WTC11 (cell line): ENCODE measurements at regions not wholly inside any gene's neighbourhood (a gene's known extent, or its start where the extent isn't known, plus 50 kb on each side); places are given as distances from the start of the nearest gene placed in this dataset.

ENCODE experiments used
- ATAC-seq: fragments of 200-7000 bp; cut with Tn5 transposase; 2 replicates; pipeline ENCODE4 v1.10.0; 2021; ENCODE audit warnings: mild to moderate bottlenecking, moderate library complexity
- CTCF ChIA-PET: fragments of 300-600 bp; sonication (Branson Sonifier 250); formaldehyde crosslinking; loops from one replicate; lab custom pipeline; 2021; ENCODE audit warnings: antibody characterized with exemption; lab: Charles Lee
- POLR2A ChIA-PET: fragments of 350-600 bp; sonication (Branson Sonifier 250); formaldehyde crosslinking; loops from one replicate; lab custom pipeline; 2021; ENCODE audit warnings: antibody characterized with exemption; lab: Charles Lee
- DNase-seq: peaks from one replicate; pipeline ENCODE4 v3.0.0; 2021; ENCODE audit warnings: low spot score
- H3K27ac Mint-ChIP-seq: 2 replicates; pipeline ENCODE4 v1.8.0; 2021; ENCODE audit warnings: mixed read lengths
- H3K27me3 Mint-ChIP-seq: 2 replicates; pipeline ENCODE4 v1.8.0; 2021; ENCODE audit warnings: low read depth, mild to moderate bottlenecking, moderate library complexity, mixed read lengths
- H3K36me3 Mint-ChIP-seq: 2 replicates; pipeline ENCODE4 v1.8.0; 2021; ENCODE audit warnings: mixed read lengths
- H3K4me1 Mint-ChIP-seq: 2 replicates; pipeline ENCODE4 v1.8.0; 2022; ENCODE audit warnings: mixed read lengths
- H3K4me3 Mint-ChIP-seq: 2 replicates; pipeline ENCODE4 v1.8.0; 2021; ENCODE audit warnings: mild to moderate bottlenecking, moderate library complexity, mixed read lengths
- H3K9me3 Mint-ChIP-seq: 2 replicates; pipeline ENCODE4 v1.8.0; 2021; ENCODE audit warnings: mixed read lengths
- CREM ChIP-seq: sonication (generic); formaldehyde crosslinking; IDR thresholded peaks from 2 replicates; pipeline ENCODE4 v1.8.1; 2022; ENCODE audit warnings: mild to moderate bottlenecking, missing genetic modification reagents, moderate library complexity
- FOXK1 ChIP-seq: sonication (generic); formaldehyde crosslinking; IDR thresholded peaks from 2 replicates; pipeline ENCODE4 v1.8.0; 2022; ENCODE audit warnings: mild to moderate bottlenecking, moderate library complexity, missing genetic modification reagents
- FOXP1 ChIP-seq: sonication (generic); formaldehyde crosslinking; IDR thresholded peaks from 2 replicates; pipeline ENCODE4 v1.8.0; 2022; ENCODE audit warnings: missing genetic modification reagents, mild to moderate bottlenecking, moderate library complexity, borderline replicate concordance
- GTF2I ChIP-seq: fragments of 250-450 bp; sonication (Bioruptor Pico); conservative IDR thresholded peaks from 2 replicates; pipeline ENCODE4 v1.4.0; 2021; ENCODE audit warnings: mild to moderate bottlenecking
- KAT7 ChIP-seq: sonication (generic); formaldehyde crosslinking; IDR thresholded peaks from 2 replicates; pipeline ENCODE4 v1.8.1; 2023; ENCODE audit warnings: missing genetic modification reagents, mild to moderate bottlenecking, borderline replicate concordance
- NFYB ChIP-seq: sonication (generic); formaldehyde crosslinking; conservative IDR thresholded peaks from 2 replicates; pipeline ENCODE4 v1.8.0; 2022; ENCODE audit warnings: low read depth, missing genetic modification reagents
- PRDM15 ChIP-seq: sonication (generic); formaldehyde crosslinking; IDR thresholded peaks from 2 replicates; pipeline ENCODE4 v1.8.0; 2022; ENCODE audit warnings: missing genetic modification reagents
- STAT6 ChIP-seq: sonication (generic); formaldehyde crosslinking; conservative IDR thresholded peaks from 2 replicates; pipeline ENCODE4 v1.8.1; 2023; ENCODE audit warnings: mild to moderate bottlenecking, low read depth, missing genetic modification reagents, moderate library complexity
- TP53 ChIP-seq: sonication (generic); formaldehyde crosslinking; IDR thresholded peaks from 2 replicates; pipeline ENCODE4 v1.8.1; 2023; ENCODE audit warnings: mild to moderate bottlenecking, missing genetic modification reagents
- ZNF416 ChIP-seq: fragments of 250-450 bp; sonication (Bioruptor Pico); IDR thresholded peaks from 2 replicates; pipeline ENCODE4 v1.9.0; 2021; ENCODE audit warnings: mild to moderate bottlenecking, inconsistent platforms
- TF ChIP-seq, protein P1 (sequence below): fragments of 250-450 bp; sonication (Bioruptor Pico); IDR thresholded peaks from 2 replicates; pipeline ENCODE4 v1.9.0; 2021; ENCODE audit warnings: mild to moderate bottlenecking
- TF ChIP-seq, protein P2 (sequence below): sonication (generic); formaldehyde crosslinking; conservative IDR thresholded peaks from 2 replicates; pipeline ENCODE4 v1.8.1; 2022; ENCODE audit warnings: mild to moderate bottlenecking, missing genetic modification reagents
- TF ChIP-seq, protein P3 (sequence below): fragments of 250-450 bp; sonication (Bioruptor Pico); IDR thresholded peaks from 2 replicates; pipeline ENCODE4 v2.1.2; 2022; ENCODE audit warnings: mild to moderate bottlenecking, moderate library complexity
- TF ChIP-seq, protein P4 (sequence below): sonication (generic); formaldehyde crosslinking; IDR thresholded peaks from 2 replicates; pipeline ENCODE4 v1.8.0; 2023; ENCODE audit warnings: mild to moderate bottlenecking, missing genetic modification reagents
- TF ChIP-seq, protein P5 (sequence below): sonication (generic); formaldehyde crosslinking; IDR thresholded peaks from 2 replicates; pipeline ENCODE4 v1.8.0; 2023; ENCODE audit warnings: missing genetic modification reagents, mild to moderate bottlenecking, borderline replicate concordance

DNA sequence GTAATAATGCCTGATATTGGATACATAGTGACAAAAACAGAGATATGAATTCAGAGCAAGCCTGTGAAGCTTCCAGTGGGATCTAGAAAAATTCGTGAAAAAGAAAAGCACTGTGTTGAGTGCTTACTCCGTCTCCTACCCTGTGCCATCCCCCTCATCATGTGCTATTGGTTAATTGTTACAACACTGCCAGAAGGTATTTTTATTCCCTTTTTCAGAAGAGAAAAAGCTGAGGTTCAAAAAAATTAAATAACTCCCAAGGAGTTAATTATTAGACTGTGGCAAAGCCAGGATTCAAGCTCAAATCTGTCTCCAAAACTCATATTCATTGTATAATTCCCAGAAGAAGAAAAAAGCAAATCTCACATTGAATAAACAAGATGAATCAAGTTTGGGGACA, 735.5 kb upstream of the ACVR2A start (continued):
- no peak for TF ChIP-seq STAT6 (CRISPR knock-in tag)
- TF ChIP-seq, protein P1, sequence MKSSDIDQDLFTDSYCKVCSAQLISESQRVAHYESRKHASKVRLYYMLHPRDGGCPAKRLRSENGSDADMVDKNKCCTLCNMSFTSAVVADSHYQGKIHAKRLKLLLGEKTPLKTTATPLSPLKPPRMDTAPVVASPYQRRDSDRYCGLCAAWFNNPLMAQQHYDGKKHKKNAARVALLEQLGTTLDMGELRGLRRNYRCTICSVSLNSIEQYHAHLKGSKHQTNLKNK (CRISPR knock-in tag), result no peak
- TF ChIP-seq, protein P2, sequence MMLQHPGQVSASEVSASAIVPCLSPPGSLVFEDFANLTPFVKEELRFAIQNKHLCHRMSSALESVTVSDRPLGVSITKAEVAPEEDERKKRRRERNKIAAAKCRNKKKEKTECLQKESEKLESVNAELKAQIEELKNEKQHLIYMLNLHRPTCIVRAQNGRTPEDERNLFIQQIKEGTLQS, result no peak
- no peak for TF ChIP-seq TP53 (CRISPR knock-in tag)
- no peak for TF ChIP-seq FOXP1
- no peak for TF ChIP-seq GTF2I
- TF ChIP-seq FOXK1, result no peak
- no peak for TF ChIP-seq ZNF416
- TF ChIP-seq CREM, result no peak
- no peak for TF ChIP-seq KAT7 (CRISPR knock-in tag)

DNA sequence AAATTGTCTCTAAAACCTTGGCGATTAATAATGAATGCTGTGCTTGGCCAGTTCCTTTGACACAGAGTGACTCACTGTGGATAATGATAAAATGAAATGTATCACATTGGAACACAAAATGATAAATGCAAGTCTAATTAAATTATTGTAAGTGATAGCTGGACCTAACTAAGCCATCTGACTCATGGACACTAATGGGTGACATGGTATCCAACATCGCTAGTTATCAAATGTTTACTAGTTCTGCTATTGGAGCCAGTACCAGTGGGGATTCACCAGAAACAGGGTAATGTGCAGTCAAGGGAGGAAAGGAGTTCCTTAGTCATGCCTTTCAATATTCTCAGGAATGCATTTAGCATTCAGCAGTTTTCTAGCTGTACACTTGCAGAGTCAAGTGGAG, 736.3 kb upstream of the ACVR2A start:
- Mint-ChIP-seq H3K27me3 (no peaks in the 10 kb centered on the region), H3K4me3 (no peak overlapping the region), H3K9me3 (peaks cover 9% of the 10 kb centered on the region), H3K4me1 (peaks cover 9% of the 10 kb centered on the region), H3K36me3 (no peaks in the 10 kb centered on the region), H3K27ac (no peak overlapping the region)
- ChIA-PET CTCF (no interaction called here), POLR2A (no interaction called here)
- ATAC-seq (no peak), DNase-seq (no peak)
- TF ChIP-seq, protein P3, sequence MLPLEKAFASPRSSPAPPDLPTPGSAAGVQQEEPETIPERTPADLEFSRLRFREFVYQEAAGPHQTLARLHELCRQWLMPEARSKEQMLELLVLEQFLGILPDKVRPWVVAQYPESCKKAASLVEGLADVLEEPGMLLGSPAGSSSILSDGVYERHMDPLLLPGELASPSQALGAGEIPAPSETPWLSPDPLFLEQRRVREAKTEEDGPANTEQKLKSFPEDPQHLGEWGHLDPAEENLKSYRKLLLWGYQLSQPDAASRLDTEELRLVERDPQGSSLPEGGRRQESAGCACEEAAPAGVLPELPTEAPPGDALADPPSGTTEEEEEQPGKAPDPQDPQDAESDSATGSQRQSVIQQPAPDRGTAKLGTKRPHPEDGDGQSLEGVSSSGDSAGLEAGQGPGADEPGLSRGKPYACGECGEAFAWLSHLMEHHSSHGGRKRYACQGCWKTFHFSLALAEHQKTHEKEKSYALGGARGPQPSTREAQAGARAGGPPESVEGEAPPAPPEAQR (CRISPR knock-in tag), result no peak
- TF ChIP-seq, protein P4, sequence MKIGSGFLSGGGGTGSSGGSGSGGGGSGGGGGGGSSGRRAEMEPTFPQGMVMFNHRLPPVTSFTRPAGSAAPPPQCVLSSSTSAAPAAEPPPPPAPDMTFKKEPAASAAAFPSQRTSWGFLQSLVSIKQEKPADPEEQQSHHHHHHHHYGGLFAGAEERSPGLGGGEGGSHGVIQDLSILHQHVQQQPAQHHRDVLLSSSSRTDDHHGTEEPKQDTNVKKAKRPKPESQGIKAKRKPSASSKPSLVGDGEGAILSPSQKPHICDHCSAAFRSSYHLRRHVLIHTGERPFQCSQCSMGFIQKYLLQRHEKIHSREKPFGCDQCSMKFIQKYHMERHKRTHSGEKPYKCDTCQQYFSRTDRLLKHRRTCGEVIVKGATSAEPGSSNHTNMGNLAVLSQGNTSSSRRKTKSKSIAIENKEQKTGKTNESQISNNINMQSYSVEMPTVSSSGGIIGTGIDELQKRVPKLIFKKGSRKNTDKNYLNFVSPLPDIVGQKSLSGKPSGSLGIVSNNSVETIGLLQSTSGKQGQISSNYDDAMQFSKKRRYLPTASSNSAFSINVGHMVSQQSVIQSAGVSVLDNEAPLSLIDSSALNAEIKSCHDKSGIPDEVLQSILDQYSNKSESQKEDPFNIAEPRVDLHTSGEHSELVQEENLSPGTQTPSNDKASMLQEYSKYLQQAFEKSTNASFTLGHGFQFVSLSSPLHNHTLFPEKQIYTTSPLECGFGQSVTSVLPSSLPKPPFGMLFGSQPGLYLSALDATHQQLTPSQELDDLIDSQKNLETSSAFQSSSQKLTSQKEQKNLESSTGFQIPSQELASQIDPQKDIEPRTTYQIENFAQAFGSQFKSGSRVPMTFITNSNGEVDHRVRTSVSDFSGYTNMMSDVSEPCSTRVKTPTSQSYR (CRISPR knock-in tag), result no peak
- TF ChIP-seq NFYB (CRISPR knock-in tag), result no peak
- TF ChIP-seq, protein P5, sequence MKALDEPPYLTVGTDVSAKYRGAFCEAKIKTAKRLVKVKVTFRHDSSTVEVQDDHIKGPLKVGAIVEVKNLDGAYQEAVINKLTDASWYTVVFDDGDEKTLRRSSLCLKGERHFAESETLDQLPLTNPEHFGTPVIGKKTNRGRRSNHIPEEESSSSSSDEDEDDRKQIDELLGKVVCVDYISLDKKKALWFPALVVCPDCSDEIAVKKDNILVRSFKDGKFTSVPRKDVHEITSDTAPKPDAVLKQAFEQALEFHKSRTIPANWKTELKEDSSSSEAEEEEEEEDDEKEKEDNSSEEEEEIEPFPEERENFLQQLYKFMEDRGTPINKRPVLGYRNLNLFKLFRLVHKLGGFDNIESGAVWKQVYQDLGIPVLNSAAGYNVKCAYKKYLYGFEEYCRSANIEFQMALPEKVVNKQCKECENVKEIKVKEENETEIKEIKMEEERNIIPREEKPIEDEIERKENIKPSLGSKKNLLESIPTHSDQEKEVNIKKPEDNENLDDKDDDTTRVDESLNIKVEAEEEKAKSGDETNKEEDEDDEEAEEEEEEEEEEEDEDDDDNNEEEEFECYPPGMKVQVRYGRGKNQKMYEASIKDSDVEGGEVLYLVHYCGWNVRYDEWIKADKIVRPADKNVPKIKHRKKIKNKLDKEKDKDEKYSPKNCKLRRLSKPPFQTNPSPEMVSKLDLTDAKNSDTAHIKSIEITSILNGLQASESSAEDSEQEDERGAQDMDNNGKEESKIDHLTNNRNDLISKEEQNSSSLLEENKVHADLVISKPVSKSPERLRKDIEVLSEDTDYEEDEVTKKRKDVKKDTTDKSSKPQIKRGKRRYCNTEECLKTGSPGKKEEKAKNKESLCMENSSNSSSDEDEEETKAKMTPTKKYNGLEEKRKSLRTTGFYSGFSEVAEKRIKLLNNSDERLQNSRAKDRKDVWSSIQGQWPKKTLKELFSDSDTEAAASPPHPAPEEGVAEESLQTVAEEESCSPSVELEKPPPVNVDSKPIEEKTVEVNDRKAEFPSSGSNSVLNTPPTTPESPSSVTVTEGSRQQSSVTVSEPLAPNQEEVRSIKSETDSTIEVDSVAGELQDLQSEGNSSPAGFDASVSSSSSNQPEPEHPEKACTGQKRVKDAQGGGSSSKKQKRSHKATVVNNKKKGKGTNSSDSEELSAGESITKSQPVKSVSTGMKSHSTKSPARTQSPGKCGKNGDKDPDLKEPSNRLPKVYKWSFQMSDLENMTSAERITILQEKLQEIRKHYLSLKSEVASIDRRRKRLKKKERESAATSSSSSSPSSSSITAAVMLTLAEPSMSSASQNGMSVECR (CRISPR knock-in tag), result no peak
- TF ChIP-seq PRDM15 (CRISPR knock-in tag), result no peak
